GM12892 (cell line): ENCODE measurements at regions not wholly inside any gene's neighbourhood (a gene's known extent, or its start where the extent isn't known, plus 50 kb on each side); places are given as distances from the start of the nearest gene placed in this dataset.

Experiments
- POLR2A ChIP-seq: IDR thresholded peaks from 2 replicates; pipeline ENCODE4 v1.6.1; 2011; ENCODE audit warnings: low read depth, low read length, control low read depth
- POLR2AphosphoS5 ChIP-seq: IDR thresholded peaks from 2 replicates; pipeline ENCODE4 v1.6.1; 2011; ENCODE audit warnings: low read depth, low read length, control low read depth

- TF ChIP-seq POLR2A (no peak), POLR2AphosphoS5 (no peak)
These were observed 452.1 kb upstream of the RASGRP1 start for GRCh38 chr15:39016706-39017105.
